Fibroblast of upper back skin (primary cell): ENCODE measurements at regions not wholly inside any gene's neighbourhood (a gene's known extent, or its start where the extent isn't known, plus 50 kb on each side); places are given as distances from the start of the nearest gene placed in this dataset.

ENCODE experiments used
- DNase-seq: peaks from one replicate; pipeline ENCODE4 v3.0.0-alpha.2; 2013

GRCh38 chr7:116083796-116084195 is 53.2 kb upstream of the TFEC start:
- DNase-seq = no peak

GRCh38 chr7:116086547-116087045 is 56.0 kb upstream of the TFEC start:
- DNase-seq = no peak

GRCh38 chr7:116087291-116087690 is 56.7 kb upstream of the TFEC start:
- DNase-seq = no peak

GRCh38 chr7:116087984-116088383 is 57.4 kb upstream of the TFEC start:
- DNase-seq = no peak

- DNase-seq = peak; percentile 7
These were observed 58.7 kb upstream of the TFEC start for GRCh38 chr7:116089293-116089692.

GRCh38 chr7:116093516-116094301 is 63.1 kb upstream of the TFEC start:
- no peak for DNase-seq

GRCh38 chr7:116095396-116095795 is 64.8 kb upstream of the TFEC start:
- DNase-seq = no peak

- peak; percentile 65 for DNase-seq
These were observed 66.9 kb upstream of the TFEC start for GRCh38 chr7:116097365-116098009.

DNA sequence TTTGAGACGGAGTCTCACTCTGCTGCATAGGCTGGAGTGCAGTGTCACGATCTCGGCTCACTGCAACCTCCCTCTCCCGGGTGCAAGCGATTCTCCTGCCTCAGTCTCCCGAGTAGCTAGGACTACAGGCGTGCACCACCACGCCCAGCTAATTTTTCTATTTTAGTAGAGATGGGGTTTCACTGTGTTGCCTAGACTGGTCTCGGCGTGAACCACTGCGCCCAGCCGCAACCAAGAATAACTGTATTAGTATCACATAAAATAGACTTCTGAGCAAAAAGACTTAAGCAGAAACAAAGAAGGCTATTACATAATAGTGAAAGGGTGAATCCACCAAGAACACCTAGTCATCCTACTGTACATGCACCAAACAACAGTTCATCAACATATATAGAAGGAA is 67.6 kb upstream of the TFEC start:
- no peak for DNase-seq

GRCh38 chr7:116100626-116101025 is 70.1 kb upstream of the TFEC start:
- DNase-seq = no peak

GRCh38 chr7:116101704-116102103 is 71.1 kb upstream of the TFEC start:
- DNase-seq = peak; percentile 57

DNA sequence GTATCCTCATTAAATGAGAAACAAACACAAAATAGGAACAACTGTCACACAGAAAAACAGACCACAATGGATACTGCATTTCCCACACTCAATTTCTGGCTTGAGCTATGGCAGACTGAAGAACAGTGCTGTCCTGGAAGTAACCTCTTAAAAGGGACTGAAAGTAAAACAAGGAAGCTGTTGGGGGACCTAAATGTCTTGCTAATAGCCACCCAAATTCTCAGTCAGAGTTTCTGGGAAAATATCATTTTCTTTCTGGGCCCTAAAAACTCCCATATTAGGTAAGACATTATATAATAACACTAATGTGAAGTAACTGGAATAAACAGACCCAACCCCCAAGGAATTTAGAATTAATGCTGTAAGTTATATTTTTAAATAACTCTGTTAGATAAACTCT is 80.9 kb upstream of the TFEC start:
- DNase-seq = no peak

GRCh38 chr7:116113310-116113709 is 82.7 kb upstream of the TFEC start:
- no peak for DNase-seq

- no peak for DNase-seq
These were observed 89.5 kb upstream of the TES start for GRCh38 chr7:116120839-116121238.

GRCh38 chr7:116122972-116123595 is 87.3 kb upstream of the TES start:
- peak; percentile 46 for DNase-seq

DNA sequence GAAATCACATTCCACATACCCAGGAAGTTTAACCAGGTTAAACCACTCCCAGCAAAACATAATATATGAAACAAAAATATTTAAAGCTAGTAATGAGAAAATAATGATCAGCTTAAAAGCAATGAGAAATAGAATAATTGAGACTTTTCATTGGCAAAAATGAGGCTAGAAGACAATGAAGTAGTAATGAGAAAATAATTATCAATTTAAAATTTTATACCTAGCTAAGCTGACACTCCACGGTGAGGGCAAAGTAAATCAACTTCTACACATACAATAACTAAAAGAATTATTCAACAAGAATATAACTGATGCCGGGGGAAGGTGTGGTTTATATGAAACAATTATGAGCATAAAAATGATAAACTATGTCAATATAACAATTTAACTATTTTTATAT is 82.2 kb upstream of the TES start:
- no peak for DNase-seq

DNA sequence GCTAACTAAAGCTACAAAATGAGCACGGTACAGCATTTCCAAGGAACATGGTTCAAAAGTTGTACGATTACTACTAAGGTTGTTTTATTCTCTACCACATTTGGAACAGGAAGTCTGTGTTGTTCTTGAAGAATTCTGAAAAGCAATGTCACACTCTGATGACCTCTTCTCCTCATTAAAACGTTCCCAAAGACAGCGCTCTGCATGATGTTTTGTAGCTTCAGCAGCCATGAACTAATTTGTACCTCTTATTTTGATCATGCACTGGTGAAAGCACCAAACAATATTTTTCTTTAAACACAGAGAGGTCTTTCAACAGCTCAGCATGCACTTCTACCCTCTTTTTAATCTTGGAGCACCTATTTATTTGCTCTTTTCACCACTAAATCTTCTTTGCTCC is 75.0 kb upstream of the TES start:
- DNase-seq = no peak

DNA sequence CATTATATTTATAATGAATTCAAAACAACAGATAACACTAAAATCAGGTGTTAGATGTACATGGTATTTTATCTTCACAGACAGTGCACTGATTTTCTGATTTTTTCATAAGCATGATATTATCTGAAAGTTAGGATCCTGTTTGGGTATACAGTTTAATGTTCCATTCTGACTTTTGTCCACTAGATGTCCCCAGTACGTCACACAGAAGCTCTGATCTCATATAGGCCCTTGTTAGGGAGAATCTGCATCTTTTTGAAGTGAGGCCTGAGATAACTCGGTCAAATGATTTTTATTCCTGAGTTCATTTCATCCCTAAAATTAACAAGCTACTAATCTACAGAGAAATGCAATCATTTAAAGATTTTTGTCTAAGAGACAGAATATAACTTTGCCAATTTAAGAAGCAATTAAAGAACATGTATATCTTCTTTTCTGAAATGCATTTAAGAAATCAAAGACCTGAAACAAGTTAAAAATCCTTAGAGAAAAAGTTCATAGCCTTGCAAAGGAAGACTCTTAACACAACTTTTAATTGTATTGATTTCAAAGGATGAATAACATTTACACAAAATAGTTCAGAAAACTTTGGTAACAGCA is 72.0 kb upstream of the TES start:
- peak; percentile 75 for DNase-seq

DNA sequence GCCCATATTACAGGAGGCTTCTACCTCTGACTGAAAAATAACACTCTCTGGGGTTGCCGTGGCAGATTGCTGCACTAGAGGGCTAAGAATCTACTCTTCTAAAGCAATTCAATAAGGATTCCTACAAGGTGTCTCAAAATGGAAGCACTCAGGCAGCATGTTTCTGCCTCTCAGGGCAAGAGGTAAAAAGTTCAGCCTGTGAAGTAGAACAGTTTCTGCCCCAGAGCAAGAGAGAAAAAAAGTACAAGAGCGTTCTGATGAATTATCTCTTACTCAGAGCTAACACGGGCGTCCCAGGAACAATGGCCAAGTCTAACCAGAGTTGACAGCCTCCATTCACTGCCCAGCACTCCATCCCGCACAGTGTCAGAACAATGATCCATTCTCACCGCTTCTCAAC is 71.3 kb upstream of the TES start:
- DNase-seq = peak; percentile 4

DNA sequence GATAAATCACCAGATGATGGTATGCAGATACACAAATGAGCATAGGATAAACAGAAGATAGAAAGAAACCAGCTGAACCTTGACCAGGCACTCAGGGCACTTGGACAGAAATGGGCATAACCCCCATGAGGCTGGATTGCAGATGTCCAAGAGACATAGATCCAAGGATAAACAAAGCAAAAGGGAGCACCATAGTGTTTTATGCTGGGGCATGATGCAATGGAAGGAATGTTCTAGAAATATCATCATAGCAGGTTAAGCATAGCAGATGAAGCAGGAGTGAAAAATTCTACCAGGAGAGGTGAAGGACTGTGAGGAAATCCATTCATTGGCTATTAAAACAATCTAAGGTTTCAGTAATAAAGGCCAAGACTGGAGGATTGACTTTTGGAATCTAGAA is 70.5 kb upstream of the TES start:
- peak; percentile 38 for DNase-seq

DNA sequence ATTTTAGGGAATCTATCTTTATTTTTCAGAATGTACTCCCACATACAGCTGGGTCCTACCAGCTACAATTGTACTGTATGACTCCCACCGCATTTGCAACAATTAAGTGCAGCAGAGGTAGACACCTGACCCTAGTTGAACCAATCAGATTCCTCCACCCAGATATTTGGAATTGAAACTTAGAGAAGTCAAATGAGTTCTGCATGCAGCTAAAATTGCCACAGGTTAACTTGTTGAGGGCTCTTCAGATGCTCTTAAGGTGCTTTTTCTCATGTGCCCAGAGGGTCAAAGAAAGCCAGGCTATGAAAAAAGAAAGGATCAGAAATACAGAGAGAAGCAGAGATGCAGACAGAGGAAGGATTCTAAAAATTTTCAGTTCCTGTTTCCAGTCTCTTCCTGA is 68.0 kb upstream of the TES start:
- DNase-seq = no peak

- no peak for DNase-seq
These were observed 67.5 kb upstream of the TES start for GRCh38 chr7:116142850-116143249.

- DNase-seq = no peak
These were observed 65.0 kb upstream of the TES start for GRCh38 chr7:116145245-116145852.
